Heart left ventricle (tissue), 16 donors: ENCODE measurements at regions not wholly inside any gene's neighbourhood (a gene's known extent, or its start where the extent isn't known, plus 50 kb on each side); places are given as distances from the start of the nearest gene placed in this dataset.
A peak's percentile ranks its signal among the peaks of the same experiment; 100 is the strongest.
"Not testable (repeated sequence)": the region's sequence is repeated elsewhere in the genome, so short reads cannot be mapped to it uniquely, and the experiment has no call there.

ENCODE experiments used
- ATAC-seq, 4 donors: fragments of 200-7000 bp; cut with Tn5 transposase; one replicate each; pipeline ENCODE4 v1.9.1; 2020 to 2022; ENCODE audit warnings: moderate library complexity in 4 of 4, mild to moderate bottlenecking in 3 of 4, moderate number of reproducible peaks in 1 of 4
- DNase-seq, 5 donors: peaks; one replicate each; pipeline ENCODE4 v3.0.0-alpha.2; 2020
- H3K27ac ChIP-seq, 12 donors: fragments of 200-600 bp; sonication (generic) in 4 of 12; one replicate each; pipeline versions ENCODE4 v1.5.0 to v1.8.0; 2016 to 2022; ENCODE audit warnings: mild to moderate bottlenecking in 2 of 12
- H3K27me3 ChIP-seq, 9 donors: fragments of 200-600 bp; sonication (generic) in 2 of 9; one replicate each; pipeline versions ENCODE4 v1.5.1 to v1.8.0; 2016 to 2022; ENCODE audit warnings: mild to moderate bottlenecking in 3 of 9
- H3K36me3 ChIP-seq, 9 donors: fragments of 200-600 bp; sonication (generic) in 2 of 9; one replicate each; pipeline versions ENCODE4 v1.5.0 to v1.8.0; 2018 to 2022; ENCODE audit warnings: mild to moderate bottlenecking in 2 of 9
- H3K4me1 ChIP-seq, 12 donors: fragments of 200-600 bp; sonication (generic) in 4 of 12; one replicate each; pipeline versions ENCODE4 v1.5.0 to v1.8.0; 2016 to 2022; ENCODE audit warnings: mild to moderate bottlenecking in 3 of 12
- H3K4me3 ChIP-seq, 12 donors: fragments of 200-600 bp; sonication (generic) in 4 of 12; one replicate each; pipeline versions ENCODE4 v1.5.0 to v1.8.0; 2017 to 2022; ENCODE audit warnings: mild to moderate bottlenecking in 9 of 12, moderate library complexity in 4 of 12
- H3K9me3 ChIP-seq, 12 donors: fragments of 200-600 bp; sonication (generic) in 4 of 12; one replicate each; pipeline versions ENCODE4 v1.5.0 to v1.8.0; 2016 to 2022; ENCODE audit warnings: mild to moderate bottlenecking in 1 of 12
- POLR2A ChIP-seq, 2 donors: fragments of 450-650 bp; IDR thresholded peaks; one replicate each; pipeline ENCODE4 v1.6.1; 2017; ENCODE audit warnings: antibody characterized with exemption in 2 of 2, mild to moderate bottlenecking in 2 of 2, moderate library complexity in 2 of 2
- WGBS, 4 donors: extraction: QIAGEN DNeasy Blood & Tissue Kit in 2 of 4; methylation state at CpG; one replicate each; pipeline versions ENCODE4 v1.1.5 to v1.1.7; 2013 to 2018; 5-methylcytosine and 5-hydroxymethylcytosine counted together
- intact Hi-C, 10 donors: fragments of 100-400 bp; cut with DNase I; formaldehyde crosslinking; loops; one replicate each; pipeline versions ENCODE4 v1.11.1 to v1.14.2; 2022
- TF ChIP-seq, protein P1 (sequence below), 12 donors: fragments of 200-600 bp; sonication (generic) in 4 of 12; IDR thresholded peaks; one replicate each; pipeline versions ENCODE4 v1.5.0 to v1.8.0; 2018 to 2022; ENCODE audit warnings: antibody characterized with exemption in 12 of 12, mild to moderate bottlenecking in 5 of 12
- donor health status: ischemic (EF 13 %, LVEDD 7.1; RV severe dilation, severe dysfunction).
- donor health status: healthy with polysubstance abuse.
- donor health status: DM: no; HTN: yes; CAD: no.
- donor health status: DM: no; HTN: no; CAD: no.
- donor health status: ischemic (EF 25% LVEDD 6.9; RV normal size, moderate dysfunction).
- donor health status: ischemic (EF 25% LVEDD 5.7; RV mildly dilated, moderate dysfunction).
- donor health status: healthy.
- donor health status: DM: yes; HTN: yes; CAD: no.
- donor health status: ischemic (EF 35%, LVEDD 5.7; RV mildly dilated, moderate dysfunction).
- donor health status: nonischemic (EF 11% LVEDD 7.7; RV severe dilation, severe dysfunction).
- donor health status: DM: yes; HTN: yes; CAD: no.
- donor health status: PGD.
- donor health status: ischemic (EF 29% LVEDD 5.4; RV normal size, mild dysfunction).
- donor health status: nonischemic (EF 23%, LVEDD 6.1; RV moderate dilation, normal function).

DNA sequence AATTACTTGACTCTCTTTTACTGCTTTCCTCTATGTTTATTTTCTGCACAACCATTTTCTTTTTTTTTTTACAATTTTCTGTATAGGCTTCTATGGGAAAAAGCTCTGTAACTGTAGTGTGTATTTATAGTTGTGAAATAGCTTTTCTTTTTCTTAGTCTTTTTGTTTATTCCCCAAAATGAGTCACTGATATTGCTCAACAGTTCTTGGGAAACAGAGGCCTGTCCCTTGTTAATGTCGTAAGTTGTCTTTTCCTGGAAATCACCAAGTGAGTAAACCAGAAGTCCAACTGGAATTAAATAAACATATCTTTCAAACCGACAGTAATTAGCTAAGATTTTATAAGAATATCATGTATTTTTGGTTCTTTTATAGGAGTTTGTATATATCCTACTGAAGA, 325.1 kb upstream of the PRR16 start:
- Histone ChIP-seq H3K36me3 (no peaks in the 10 kb centered on the region), H3K4me3 (no peak overlapping the region), H3K27ac (peak overlapping the region in 11 of 12 donors; percentile 42 to 87 (median 66)), H3K9me3 (no peaks in the 10 kb centered on the region), H3K4me1 (peaks cover 0 to 34% (median 0%) of the 10 kb centered on the region in 12 donors), H3K27me3 (no peaks in the 10 kb centered on the region)
- intact Hi-C loops = loop anchor here in 1 of 10 donors (10.0 kb wide), 1 partner anchor 84 kb away; no protein-coding TSS in a partner anchor
- DNase-seq (peak in 1 of 5 donors; percentile 13), ATAC-seq (peak; percentile 67 to 88 (median 80))
- TF ChIP-seq, protein P1, sequence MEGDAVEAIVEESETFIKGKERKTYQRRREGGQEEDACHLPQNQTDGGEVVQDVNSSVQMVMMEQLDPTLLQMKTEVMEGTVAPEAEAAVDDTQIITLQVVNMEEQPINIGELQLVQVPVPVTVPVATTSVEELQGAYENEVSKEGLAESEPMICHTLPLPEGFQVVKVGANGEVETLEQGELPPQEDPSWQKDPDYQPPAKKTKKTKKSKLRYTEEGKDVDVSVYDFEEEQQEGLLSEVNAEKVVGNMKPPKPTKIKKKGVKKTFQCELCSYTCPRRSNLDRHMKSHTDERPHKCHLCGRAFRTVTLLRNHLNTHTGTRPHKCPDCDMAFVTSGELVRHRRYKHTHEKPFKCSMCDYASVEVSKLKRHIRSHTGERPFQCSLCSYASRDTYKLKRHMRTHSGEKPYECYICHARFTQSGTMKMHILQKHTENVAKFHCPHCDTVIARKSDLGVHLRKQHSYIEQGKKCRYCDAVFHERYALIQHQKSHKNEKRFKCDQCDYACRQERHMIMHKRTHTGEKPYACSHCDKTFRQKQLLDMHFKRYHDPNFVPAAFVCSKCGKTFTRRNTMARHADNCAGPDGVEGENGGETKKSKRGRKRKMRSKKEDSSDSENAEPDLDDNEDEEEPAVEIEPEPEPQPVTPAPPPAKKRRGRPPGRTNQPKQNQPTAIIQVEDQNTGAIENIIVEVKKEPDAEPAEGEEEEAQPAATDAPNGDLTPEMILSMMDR (IDR thresholded peaks at IDR 0.05) = no peak
- TF ChIP-seq POLR2A (IDR thresholded peaks at IDR 0.05) = no peak
- 43 to 67% (median 54%) methylated on average over 2 of the region's 2 CpGs for WGBS, 4 donors

DNA sequence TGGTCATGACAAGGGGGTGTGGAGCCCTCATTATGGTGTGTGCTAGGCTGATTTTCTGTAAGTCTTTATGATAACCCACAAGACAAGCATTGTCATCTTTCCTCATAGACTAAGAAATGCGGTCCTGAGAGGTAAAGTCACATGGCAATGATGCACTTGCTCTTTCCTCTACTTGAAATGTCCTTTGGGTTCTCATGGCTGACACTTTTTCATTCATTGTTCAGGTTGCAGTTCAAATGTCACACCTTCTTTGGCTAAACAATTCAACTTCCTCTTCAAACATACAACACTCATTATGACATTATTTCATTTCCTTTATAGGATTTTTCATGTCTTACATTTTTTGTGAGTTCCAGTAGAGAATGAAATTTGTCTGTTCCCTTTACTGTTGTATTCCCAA, 323.6 kb upstream of the PRR16 start:
- no peaks in the 10 kb centered on the region for H3K36me3 ChIP-seq
- no peaks in the 10 kb centered on the region for H3K27me3 ChIP-seq
- intact Hi-C loops = no loop called here
- H3K9me3 ChIP-seq = peaks cover 0 to 9% (median 0%) of the 10 kb centered on the region in 12 donors
- H3K4me3 ChIP-seq = no peak overlapping the region
- DNase-seq = no peak
- H3K4me1 ChIP-seq = peaks cover 0 to 34% (median 0%) of the 10 kb centered on the region in 12 donors
- H3K27ac ChIP-seq = peak overlapping the region in 7 of 12 donors; percentile 21 to 87 (median 79)
- WGBS, 4 donors = 11 to 95% (median 64%) methylated on average over 1 of the region's 1 CpG
- ATAC-seq = no peak
- TF ChIP-seq, protein P1 (IDR thresholded peaks at IDR 0.05) = no peak
- TF ChIP-seq POLR2A (IDR thresholded peaks at IDR 0.05) = no peak

DNA sequence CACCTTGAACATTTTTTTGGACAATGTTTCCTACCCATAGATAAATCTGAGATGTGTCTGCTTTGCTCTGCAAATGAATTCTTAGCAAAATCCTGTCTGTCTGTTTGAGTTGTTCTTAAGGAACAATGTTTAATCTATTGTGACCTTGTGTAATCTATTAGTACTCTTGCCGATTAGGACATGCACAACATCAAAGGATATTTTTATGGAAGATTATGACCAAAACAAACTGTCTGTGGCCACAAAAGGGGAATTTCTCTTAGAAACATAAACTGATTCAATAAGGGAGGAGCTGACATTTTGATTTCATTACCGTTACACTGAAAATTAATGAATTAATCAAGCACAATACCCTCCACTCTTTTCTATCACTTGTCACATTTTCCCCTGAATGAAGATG, 323.0 kb upstream of the PRR16 start:
- intact Hi-C loops = no loop called here
- Histone ChIP-seq H3K9me3 (peaks cover 0 to 14% (median 0%) of the 10 kb centered on the region in 12 donors), H3K27ac (peak overlapping the region in 2 of 12 donors; percentile 21 to 85), H3K36me3 (no peaks in the 10 kb centered on the region), H3K4me1 (peaks cover 0 to 30% (median 0%) of the 10 kb centered on the region in 12 donors), H3K27me3 (no peaks in the 10 kb centered on the region), H3K4me3 (no peak overlapping the region)
- TF ChIP-seq, protein P1 (IDR thresholded peaks at IDR 0.05) = no peak
- no peak for TF ChIP-seq POLR2A (IDR thresholded peaks at IDR 0.05)
- WGBS, 4 donors = 38 to 72% (median 57%) methylated on average over 2 of the region's 2 CpGs
- DNase-seq (no peak), ATAC-seq (no peak)

DNA sequence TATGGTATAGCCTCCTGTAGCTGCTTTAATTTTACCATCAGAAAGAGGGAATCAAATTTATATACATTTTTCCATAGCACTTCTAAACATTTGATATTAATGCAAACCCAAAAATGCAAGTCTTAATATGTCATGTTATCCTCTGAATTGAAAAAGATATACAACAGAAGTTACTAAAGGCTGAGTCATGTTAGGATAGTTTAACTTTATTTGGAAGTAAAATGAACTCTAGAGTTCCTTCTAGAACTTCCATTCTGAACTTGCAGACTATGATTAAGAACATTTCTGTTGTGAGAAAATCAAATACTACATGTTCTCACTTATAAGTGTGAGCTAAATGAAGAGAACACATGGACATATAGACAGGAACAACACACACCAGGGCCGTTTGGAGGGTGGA, 317.3 kb upstream of the PRR16 start:
- no peaks in the 10 kb centered on the region for H3K27me3 ChIP-seq
- no peaks in the 10 kb centered on the region for H3K36me3 ChIP-seq
- WGBS, 4 donors = 21 to 49% (median 33%) methylated on average over 1 of the region's 1 CpG
- H3K4me1 ChIP-seq = no peaks in the 10 kb centered on the region
- H3K4me3 ChIP-seq = no peak overlapping the region
- no peak for ATAC-seq
- no peak overlapping the region for H3K27ac ChIP-seq
- peaks cover 0 to 23% (median 0%) of the 10 kb centered on the region in 12 donors for H3K9me3 ChIP-seq
- TF ChIP-seq POLR2A (IDR thresholded peaks at IDR 0.05) = no peak
- TF ChIP-seq, protein P1 (IDR thresholded peaks at IDR 0.05) = no peak
- DNase-seq = no peak
- intact Hi-C loops = no loop called here

DNA sequence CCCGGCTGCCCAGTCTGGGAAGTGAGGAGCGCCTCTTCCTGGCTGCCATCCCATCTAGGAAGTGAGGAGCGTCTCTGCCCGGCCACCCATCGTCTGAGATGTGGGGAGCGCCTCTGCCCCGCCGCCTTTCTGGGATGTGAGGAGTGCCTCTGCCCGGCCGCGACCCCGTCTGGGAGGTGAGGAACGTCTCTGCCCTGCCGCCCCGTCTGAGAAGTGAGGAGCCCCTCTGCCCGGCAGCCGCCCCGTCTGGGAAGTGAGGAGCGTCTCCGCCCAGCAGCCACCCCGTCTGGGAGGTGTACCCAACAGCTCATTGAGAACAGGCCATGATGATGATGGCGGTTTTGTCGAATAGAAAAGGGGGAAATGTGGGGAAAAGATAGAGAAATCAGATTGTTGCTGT, 316.2 kb upstream of the PRR16 start:
- H3K9me3 ChIP-seq = peaks cover 0 to 23% (median 0%) of the 10 kb centered on the region in 12 donors
- intact Hi-C loops, ATAC-seq, H3K4me3 ChIP-seq, DNase-seq, H3K27ac ChIP-seq, H3K36me3 ChIP-seq, H3K4me1 ChIP-seq, H3K27me3 ChIP-seq: not testable (repeated sequence)
- WGBS, 4 donors = 94 to 98% (median 96%) methylated on average over 7 to 23 of the region's 23 CpGs
